Neural progenitor cell (in vitro differentiated cells): ENCODE measurements at regions not wholly inside any gene's neighbourhood (a gene's known extent, or its start where the extent isn't known, plus 50 kb on each side); places are given as distances from the start of the nearest gene placed in this dataset.

Experiments used
- EZH2 ChIP-seq: fragments of 200-600 bp; sonication (generic); IDR thresholded peaks from 2 replicates; pipeline ENCODE4 v1.6.1; 2017; ENCODE audit warnings: antibody characterized with exemption, mild to moderate bottlenecking, moderate library complexity
- EZH2phosphoT487 ChIP-seq: fragments of 200-600 bp; sonication (generic); IDR thresholded peaks from 2 replicates; pipeline ENCODE4 v1.6.1; 2017; ENCODE audit warnings: antibody characterized with exemption
- TF ChIP-seq, protein P1 (sequence below): fragments of 200-600 bp; sonication (generic); IDR thresholded peaks from 2 replicates; pipeline ENCODE4 v1.5.1; 2017; ENCODE audit warnings: antibody characterized with exemption, mild to moderate bottlenecking

- TF ChIP-seq, protein P1, sequence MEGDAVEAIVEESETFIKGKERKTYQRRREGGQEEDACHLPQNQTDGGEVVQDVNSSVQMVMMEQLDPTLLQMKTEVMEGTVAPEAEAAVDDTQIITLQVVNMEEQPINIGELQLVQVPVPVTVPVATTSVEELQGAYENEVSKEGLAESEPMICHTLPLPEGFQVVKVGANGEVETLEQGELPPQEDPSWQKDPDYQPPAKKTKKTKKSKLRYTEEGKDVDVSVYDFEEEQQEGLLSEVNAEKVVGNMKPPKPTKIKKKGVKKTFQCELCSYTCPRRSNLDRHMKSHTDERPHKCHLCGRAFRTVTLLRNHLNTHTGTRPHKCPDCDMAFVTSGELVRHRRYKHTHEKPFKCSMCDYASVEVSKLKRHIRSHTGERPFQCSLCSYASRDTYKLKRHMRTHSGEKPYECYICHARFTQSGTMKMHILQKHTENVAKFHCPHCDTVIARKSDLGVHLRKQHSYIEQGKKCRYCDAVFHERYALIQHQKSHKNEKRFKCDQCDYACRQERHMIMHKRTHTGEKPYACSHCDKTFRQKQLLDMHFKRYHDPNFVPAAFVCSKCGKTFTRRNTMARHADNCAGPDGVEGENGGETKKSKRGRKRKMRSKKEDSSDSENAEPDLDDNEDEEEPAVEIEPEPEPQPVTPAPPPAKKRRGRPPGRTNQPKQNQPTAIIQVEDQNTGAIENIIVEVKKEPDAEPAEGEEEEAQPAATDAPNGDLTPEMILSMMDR: no peak
- TF ChIP-seq EZH2: no peak
- TF ChIP-seq EZH2phosphoT487: no peak
Observed at GRCh38 chr13:76023652-76024051, 387.5 kb downstream of the LMO7 start.
